Common myeloid progenitor, CD34-positive (primary cell): ENCODE measurements at regions not wholly inside any gene's neighbourhood (a gene's known extent, or its start where the extent isn't known, plus 50 kb on each side); places are given as distances from the start of the nearest gene placed in this dataset.
A peak's percentile ranks its signal among the peaks of the same experiment; 100 is the strongest.
"Not testable (repeated sequence)": the region's sequence is repeated elsewhere in the genome, so short reads cannot be mapped to it uniquely, and the experiment has no call there.

ENCODE experiments used
- CTCF ChIA-PET: fragments of 350-600 bp; sonication (Branson Sonifier 250); formaldehyde crosslinking; loops from one replicate; lab custom pipeline; 2021; ENCODE audit warnings: antibody characterized with exemption; lab: Charles Lee
- POLR2A ChIA-PET: fragments of 350-600 bp; sonication (Branson Sonifier 250); formaldehyde crosslinking; loops from one replicate; lab custom pipeline; 2021; ENCODE audit warnings: antibody characterized with exemption; lab: Charles Lee
- DNase-seq, 3 donors: peaks; one replicate each; pipeline versions ENCODE4 v3.0.0 to v3.0.0-alpha.2; 2013
- H3K27ac ChIP-seq, 2 experiments: 1 replicate in 1 of 2; 2 replicates in 1 of 2; pipeline ENCODE4 v1.7.0; 2013; ENCODE audit warnings: inconsistent platforms in 2 of 2, low read length in 2 of 2, mild to moderate bottlenecking in 2 of 2, low read depth in 1 of 2, moderate library complexity in 1 of 2; ENCODE audit not compliant: severe bottlenecking in 2 of 2, insufficient read depth in 1 of 2, poor library complexity in 1 of 2
- H3K27me3 ChIP-seq, 5 experiments: replicated peaks in 2 of 5; 1 replicate in 3 of 5; 2 replicates in 2 of 5; pipeline versions ENCODE4 v1.6.1 to v1.7.0; 2013; ENCODE audit warnings: low read length in 4 of 5, mild to moderate bottlenecking in 2 of 5, moderate library complexity in 2 of 5, inconsistent platforms in 1 of 5; ENCODE audit not compliant: insufficient read depth in 5 of 5, control insufficient read depth in 4 of 5
- H3K36me3 ChIP-seq, 4 experiments: 1 replicate in 2 of 4; 2 replicates in 2 of 4; pipeline versions ENCODE4 v1.6.1 to v1.7.0; 2013; ENCODE audit warnings: low read length in 3 of 4, control low read depth in 1 of 4, mild to moderate bottlenecking in 1 of 4; ENCODE audit not compliant: control insufficient read depth in 4 of 4, insufficient read depth in 4 of 4
- H3K4me1 ChIP-seq, 4 experiments: 1 replicate in 3 of 4; 2 replicates in 1 of 4; pipeline versions ENCODE4 v1.6.1 to v1.7.1; 2013; ENCODE audit warnings: low read length in 3 of 4, mild to moderate bottlenecking in 3 of 4, control low read depth in 1 of 4, inconsistent platforms in 1 of 4, moderate library complexity in 1 of 4; ENCODE audit not compliant: control insufficient read depth in 4 of 4, insufficient read depth in 4 of 4; ENCODE audit errors: control extremely low read depth in 1 of 4
- H3K4me3 ChIP-seq, 7 experiments: 1 replicate in 4 of 7; 2 replicates in 3 of 7; pipeline versions ENCODE4 v1.5.1 to v1.7.0; 2013; ENCODE audit warnings: mild to moderate bottlenecking in 7 of 7, low read length in 6 of 7, moderate library complexity in 6 of 7, inconsistent platforms in 2 of 7, low read depth in 2 of 7, control low read depth in 1 of 7; ENCODE audit not compliant: insufficient read depth in 4 of 7, control insufficient read depth in 1 of 7; ENCODE audit errors: extremely low read depth in 1 of 7
- H3K9me3 ChIP-seq, 5 experiments: 1 replicate in 4 of 5; 2 replicates in 1 of 5; pipeline versions ENCODE4 v1.6.1 to v1.7.1; 2013; ENCODE audit warnings: low read length in 4 of 5, mild to moderate bottlenecking in 2 of 5, inconsistent platforms in 1 of 5, low read depth in 1 of 5, moderate library complexity in 1 of 5; ENCODE audit not compliant: control insufficient read depth in 4 of 5, insufficient read depth in 2 of 5; ENCODE audit errors: control extremely low read depth in 1 of 5
- whole genome bisulfite sequencing: methylation state at CpG from one replicate; pipeline ENCODE4 v1.1.5; 2013; ENCODE audit not compliant: insufficient coverage; 5-methylcytosine and 5-hydroxymethylcytosine counted together

GRCh38 chr1:196160066-196160795 is 448.0 kb downstream of the KCNT2 start:
- Histone ChIP-seq H3K4me1 (no peaks in the 10 kb centered on the region), H3K27me3 (no peaks in the 10 kb centered on the region), H3K9me3 (no peaks in the 10 kb centered on the region), H3K27ac (no peak overlapping the region), H3K4me3 (no peak overlapping the region), H3K36me3 (no peaks in the 10 kb centered on the region)
- POLR2A ChIA-PET = interaction anchor here (0.6 kb wide), 1 partner anchor 13 kb away, joined by 3 read pairs; no protein-coding TSS in a partner anchor
- DNase-seq = no peak
- 100% methylated on average over 3 of the region's 5 CpGs for WGBS
- CTCF ChIA-PET = interaction anchor here (1.6 kb wide), 1 partner anchor 10 kb away, joined by 3 read pairs; no protein-coding TSS in a partner anchor

GRCh38 chr1:196155586-196155985 is 452.7 kb downstream of the KCNT2 start:
- Histone ChIP-seq H3K36me3 (no peaks in the 10 kb centered on the region), H3K9me3 (no peaks in the 10 kb centered on the region), H3K27me3 (no peaks in the 10 kb centered on the region), H3K4me1 (no peaks in the 10 kb centered on the region), H3K27ac (no peak overlapping the region), H3K4me3 (no peak overlapping the region)
- WGBS = no CpG with 5 or more reads among the region's 2 CpGs
- ChIA-PET POLR2A (no interaction called here), CTCF (no interaction called here)
- DNase-seq = no peak

GRCh38 chr1:196152975-196153374 is 455.3 kb downstream of the KCNT2 start:
- H3K27me3 ChIP-seq = no peaks in the 10 kb centered on the region
- no peaks in the 10 kb centered on the region for H3K36me3 ChIP-seq
- H3K9me3 ChIP-seq = no peaks in the 10 kb centered on the region
- POLR2A ChIA-PET = no interaction called here
- no peaks in the 10 kb centered on the region for H3K4me1 ChIP-seq
- H3K27ac ChIP-seq = no peak overlapping the region
- CTCF ChIA-PET = no interaction called here
- no peak for DNase-seq
- WGBS = no CpG with 5 or more reads among the region's 5 CpGs
- H3K4me3 ChIP-seq = no peak overlapping the region

DNA sequence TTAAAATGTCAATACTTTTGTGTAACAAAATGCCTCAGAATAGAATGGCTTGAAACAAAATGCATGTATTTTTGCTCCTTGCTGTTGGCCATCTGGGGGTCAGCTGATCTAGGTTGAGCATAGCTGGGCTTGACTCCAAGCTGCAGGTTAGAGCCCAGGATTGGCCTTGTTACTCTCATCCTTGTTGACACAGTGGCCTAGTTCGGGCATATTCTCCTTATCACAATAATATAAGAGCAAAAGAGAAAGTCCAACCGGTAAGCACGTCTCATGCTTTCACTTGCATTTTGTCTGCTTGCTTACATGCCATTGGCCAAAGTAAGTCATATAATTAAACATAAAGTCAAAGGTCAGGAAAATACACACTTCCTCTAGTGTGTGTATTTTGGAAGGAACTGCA is 456.2 kb downstream of the KCNT2 start:
- no peaks in the 10 kb centered on the region for H3K27me3 ChIP-seq
- no peak for DNase-seq
- no peaks in the 10 kb centered on the region for H3K36me3 ChIP-seq
- no peaks in the 10 kb centered on the region for H3K4me1 ChIP-seq
- H3K27ac ChIP-seq = no peak overlapping the region
- H3K4me3 ChIP-seq = no peak overlapping the region
- POLR2A ChIA-PET = no interaction called here
- H3K9me3 ChIP-seq = no peaks in the 10 kb centered on the region
- CTCF ChIA-PET = no interaction called here
- 100% methylated on average over 2 of the region's 3 CpGs for WGBS

DNA sequence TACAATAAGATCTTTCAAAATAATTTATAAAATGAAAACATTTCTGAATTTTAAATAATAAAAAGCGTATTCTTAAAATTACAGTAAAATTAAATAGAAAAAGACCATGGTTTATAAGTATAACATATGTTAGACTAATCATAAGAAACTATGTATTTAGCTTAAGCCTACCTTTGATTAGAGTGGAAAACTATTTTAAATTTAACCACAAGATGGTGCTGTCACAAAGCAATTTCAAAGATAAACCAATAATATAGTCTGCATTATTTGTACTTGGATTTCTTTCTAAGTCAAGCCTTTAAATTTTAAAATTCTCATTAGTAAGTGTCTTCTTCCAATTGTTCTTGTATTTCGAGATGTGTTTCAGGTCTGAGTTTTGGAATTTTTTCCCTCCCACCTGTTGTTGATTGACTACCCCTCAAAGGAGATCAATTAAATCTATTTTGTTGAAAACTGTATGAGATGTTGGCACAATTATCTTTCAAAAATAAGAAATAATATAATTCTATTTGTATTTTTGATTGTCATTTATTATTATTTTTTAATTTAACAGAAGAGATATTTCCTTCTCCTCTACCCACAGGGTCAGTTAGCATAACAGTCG is 459.8 kb downstream of the KCNT2 start:
- 100% methylated on average over 1 of the region's 3 CpGs for WGBS
- Histone ChIP-seq H3K9me3 (no peaks in the 10 kb centered on the region), H3K4me3 (no peak overlapping the region), H3K27ac (no peak overlapping the region), H3K4me1 (no peaks in the 10 kb centered on the region), H3K27me3 (no peaks in the 10 kb centered on the region), H3K36me3 (no peaks in the 10 kb centered on the region)
- ChIA-PET CTCF (interaction anchor here (0.7 to 3.8 kb wide), 7 partner anchors 10 to 514 kb away, joined by 3 to 23 read pairs (median 5); no protein-coding TSS in a partner anchor), POLR2A (no interaction called here)
- peak; percentile 33 to 69 (median 56) for DNase-seq

DNA sequence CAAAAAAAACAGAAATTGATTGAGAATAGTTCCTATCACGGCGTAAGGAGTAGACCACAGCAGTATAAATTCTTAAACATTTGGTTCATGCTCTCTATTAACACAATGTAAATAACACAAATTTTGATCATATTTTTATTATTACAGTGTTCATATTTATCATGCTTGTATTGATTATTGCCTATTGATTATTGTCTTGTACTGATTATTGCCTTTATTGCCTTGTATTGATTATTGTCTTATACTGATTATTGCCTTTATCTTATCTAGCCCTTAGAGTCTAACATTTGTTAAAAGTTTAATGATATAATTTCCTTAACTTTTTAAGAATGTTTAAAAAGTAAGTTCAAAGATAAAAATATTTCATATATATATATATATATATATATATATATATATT is 460.7 kb downstream of the KCNT2 start:
- no peak for DNase-seq
- no peaks in the 10 kb centered on the region for H3K36me3 ChIP-seq
- CTCF ChIA-PET = interaction anchor here (0.6 to 3.8 kb wide), 5 partner anchors 11 to 514 kb away, joined by 3 to 23 read pairs (median 3); no protein-coding TSS in a partner anchor
- WGBS = no CpG with 5 or more reads among the region's 2 CpGs
- H3K9me3 ChIP-seq = no peaks in the 10 kb centered on the region
- H3K4me3 ChIP-seq = no peak overlapping the region
- H3K27me3 ChIP-seq = no peaks in the 10 kb centered on the region
- POLR2A ChIA-PET = interaction anchor here (0.6 kb wide), 1 partner anchor 461 kb away, joined by 3 read pairs; no protein-coding TSS in a partner anchor
- H3K4me1 ChIP-seq = no peaks in the 10 kb centered on the region
- H3K27ac ChIP-seq = no peak overlapping the region

- POLR2A ChIA-PET, H3K4me1 ChIP-seq, H3K9me3 ChIP-seq, DNase-seq, H3K27me3 ChIP-seq, H3K4me3 ChIP-seq, H3K27ac ChIP-seq, CTCF ChIA-PET, H3K36me3 ChIP-seq: not testable (repeated sequence)
- WGBS = 100% methylated on average over 1 of the region's 5 CpGs
Observed at GRCh38 chr1:196145151-196145550, 463.1 kb downstream of the KCNT2 start.
